ENCODE measurements at regions not wholly inside any gene's neighbourhood (a gene's known extent, or its start where the extent isn't known, plus 50 kb on each side); places are given as distances from the start of the nearest gene placed in this dataset.

DNA sequence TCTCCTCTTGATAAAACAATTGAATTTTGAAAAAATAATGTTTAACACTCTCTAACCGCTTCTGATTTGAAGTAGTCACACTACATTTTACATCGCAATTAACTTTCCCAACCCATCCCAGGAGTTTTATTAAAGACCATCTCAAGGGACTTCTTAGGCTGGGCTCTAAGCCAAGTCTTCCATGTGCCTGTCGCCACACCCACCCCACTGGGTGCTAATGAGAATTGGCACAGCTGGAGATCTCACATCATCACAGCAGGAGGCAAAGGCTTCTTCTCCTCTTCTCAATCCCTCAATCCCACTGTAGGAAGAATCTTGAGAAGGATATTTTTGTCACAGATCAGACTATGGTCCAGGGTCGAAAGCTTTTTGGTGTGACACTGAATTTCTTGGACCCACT lies 328.9 kb downstream of the NUF2 start:
- POLR2A ChIA-PET = no interaction called here
- Histone ChIP-seq H3K9me3 (replicated peaks; ENCODE audit: control insufficient read depth, insufficient read depth, low read length) (no peaks in the 10 kb centered on the region), H3K27ac (ENCODE audit: control insufficient read depth, insufficient read depth) (no peak overlapping the region), H3K4me2 (ENCODE audit: control insufficient read depth, insufficient read depth) (no peak overlapping the region), H3K9ac (ENCODE audit: control insufficient read depth, insufficient read depth, low read length) (no peak overlapping the region), H3K27me3 (replicated peaks in 1 of 2; ENCODE audit: control insufficient read depth in 2 of 2, insufficient read depth in 2 of 2, low read length in 1 of 2) (no peaks in the 10 kb centered on the region), H4K20me1 (ENCODE audit: control insufficient read depth, insufficient read depth) (no peaks in the 10 kb centered on the region), H3K36me3 (ENCODE audit: control insufficient read depth in 2 of 2, insufficient read depth in 2 of 2, low read length in 1 of 2) (no peaks in the 10 kb centered on the region), H3K4me1 (ENCODE audit: control insufficient read depth, insufficient read depth, low read length) (no peaks in the 10 kb centered on the region), H3K79me2 (ENCODE audit: control insufficient read depth, insufficient read depth, low read length) (no peaks in the 10 kb centered on the region), H2AFZ (ENCODE audit: control insufficient read depth, low read depth, low read length) (no peak overlapping the region), H3K4me3 (no peak overlapping the region)
- WGBS (ENCODE audit: insufficient coverage, insufficient replicate concordance, low lambda C conversion rate, missing lambda C conversion rate) = 27% methylated on average over 4 of the region's 4 CpGs
- BruUV-seq (replicated peaks) = no TSS peak
- no peak for ATAC-seq
- TF ChIP-seq NFIC (IDR thresholded peaks at IDR 0.05; ENCODE audit: low read depth, low read length) (no peak), PBX3 (IDR thresholded peaks at IDR 0.05; ENCODE audit: insufficient replicate concordance, low read depth, low read length) (no peak), BRCA1 (IDR thresholded peaks at IDR 0.05; ENCODE audit: low read depth, low read length) (no peak), BMI1 (IDR thresholded peaks at IDR 0.05; ENCODE audit: borderline replicate concordance) (no peak), POLR2AphosphoS5 (IDR thresholded peaks at IDR 0.05; ENCODE audit: low read length) (no peak), CHD4 (IDR thresholded peaks at IDR 0.05) (no peak), EGR1 (IDR thresholded peaks at IDR 0.05; ENCODE audit: borderline replicate concordance in 1 of 2, low read depth in 2 of 2, low read length in 2 of 2) (no peak)
- RAD21 ChIA-PET (ENCODE audit: unreplicated experiment) = no interaction called here
- no peak for FAIRE-seq
- no peak for DNase-seq (ENCODE audit: low read depth, low spot score)
- in situ Hi-C loops (cut with MboI) = no loop called here
- intact Hi-C loops (cut with micrococcal nuclease; ENCODE audit: unreplicated experiment) = no loop called here
- CTCF ChIA-PET = no interaction called here
- SMC1A ChIA-PET (ENCODE audit: uncharacterized antibody, unreplicated experiment) = no interaction called here

DNA sequence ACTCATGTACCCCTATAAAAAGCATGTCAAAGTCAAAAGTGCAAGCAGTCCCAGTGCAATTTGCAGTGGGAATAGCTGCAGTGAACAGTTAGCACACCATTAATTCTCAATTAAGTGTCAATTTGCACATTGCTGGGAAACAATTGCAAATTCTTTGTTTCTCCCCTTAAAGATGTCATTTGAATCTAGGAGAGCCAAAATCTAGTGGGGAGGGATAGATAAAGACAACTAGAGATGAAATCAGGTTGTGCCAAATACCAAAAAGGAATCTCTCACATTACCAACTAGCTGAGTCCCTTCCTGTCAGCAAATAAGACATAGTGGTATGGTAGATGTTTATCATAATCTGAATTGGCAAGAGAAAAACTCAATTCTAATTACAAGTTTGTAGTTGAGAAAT lies 330.7 kb downstream of the NUF2 start:
- H3K79me2 ChIP-seq (ENCODE audit: control insufficient read depth, insufficient read depth, low read length) = no peaks in the 10 kb centered on the region
- ChIA-PET CTCF (no interaction called here), SMC1A (ENCODE audit: uncharacterized antibody, unreplicated experiment) (no interaction called here), POLR2A (no interaction called here), RAD21 (ENCODE audit: unreplicated experiment) (no interaction called here)
- no peak overlapping the region for H3K4me3 ChIP-seq
- no peaks in the 10 kb centered on the region for H4K20me1 ChIP-seq (ENCODE audit: control insufficient read depth, insufficient read depth)
- H3K36me3 ChIP-seq (ENCODE audit: control insufficient read depth in 2 of 2, insufficient read depth in 2 of 2, low read length in 1 of 2) = no peaks in the 10 kb centered on the region
- no peaks in the 10 kb centered on the region for H3K27me3 ChIP-seq (replicated peaks in 1 of 2; ENCODE audit: control insufficient read depth in 2 of 2, insufficient read depth in 2 of 2, low read length in 1 of 2)
- no TSS peak for BruUV-seq (replicated peaks)
- H3K4me2 ChIP-seq (ENCODE audit: control insufficient read depth, insufficient read depth) = no peak overlapping the region
- intact Hi-C loops (cut with micrococcal nuclease; ENCODE audit: unreplicated experiment) (no loop called here), in situ Hi-C loops (cut with MboI) (no loop called here)
- H3K27ac ChIP-seq (ENCODE audit: control insufficient read depth, insufficient read depth) = no peak overlapping the region
- no peaks in the 10 kb centered on the region for H3K9me3 ChIP-seq (replicated peaks; ENCODE audit: control insufficient read depth, insufficient read depth, low read length)
- no peaks in the 10 kb centered on the region for H3K4me1 ChIP-seq (ENCODE audit: control insufficient read depth, insufficient read depth, low read length)
- FAIRE-seq (no peak), DNase-seq (ENCODE audit: low read depth, low spot score) (no peak), ATAC-seq (no peak)
- H3K9ac ChIP-seq (ENCODE audit: control insufficient read depth, insufficient read depth, low read length) = no peak overlapping the region
- no peak overlapping the region for H2AFZ ChIP-seq (ENCODE audit: control insufficient read depth, low read depth, low read length)
- TF ChIP-seq LARP7 (IDR thresholded peaks at IDR 0.05) = no peak
- no peak for TF ChIP-seq RB1 (IDR thresholded peaks at IDR 0.05; ENCODE audit: borderline replicate concordance)
- TF ChIP-seq BCL3 (IDR thresholded peaks at IDR 0.05; ENCODE audit: borderline replicate concordance, insufficient read depth, low read depth, low read length, poor library complexity, severe bottlenecking) = no peak
- TF ChIP-seq ZNF622 (IDR thresholded peaks at IDR 0.05) = no peak
- no peak for TF ChIP-seq NBN (IDR thresholded peaks at IDR 0.05)
- TF ChIP-seq BRCA1 (IDR thresholded peaks at IDR 0.05; ENCODE audit: low read depth, low read length) = no peak
- TF ChIP-seq ESRRA (IDR thresholded peaks at IDR 0.05; ENCODE audit: low read length) = no peak
- no peak for TF ChIP-seq TBL1XR1 (IDR thresholded peaks at IDR 0.05; ENCODE audit: low read depth, low read length)
- TF ChIP-seq ETV6 (conservative IDR thresholded peaks at IDR 0.05 in 1 of 2, IDR thresholded peaks at IDR 0.05 in 1 of 2; ENCODE audit: borderline replicate concordance in 1 of 2, low read depth in 1 of 2) = no peak
- no peak for TF ChIP-seq POLR2A (IDR thresholded peaks at IDR 0.05; ENCODE audit: low read depth, low read length)
